ENCODE measurements at regions not wholly inside any gene's neighbourhood (a gene's known extent, or its start where the extent isn't known, plus 50 kb on each side); places are given as distances from the start of the nearest gene placed in this dataset.

GRCh38 chr4:188824553-188824952, 685.3 kb downstream of the TRIML1 start:
- H3K36me3 Mint-ChIP-seq (ENCODE audit: low read depth), result no peaks in the 10 kb centered on the region
- H3K4me1 Mint-ChIP-seq (ENCODE audit: low read depth), result no peaks in the 10 kb centered on the region
- no peaks in the 10 kb centered on the region for H3K27me3 Mint-ChIP-seq (ENCODE audit: insufficient read depth)
- no peak overlapping the region for H3K27ac Mint-ChIP-seq
- DNase-seq (ENCODE audit: low spot score), result no peak
- H3K9me3 Mint-ChIP-seq, result peaks cover 11% of the 10 kb centered on the region
- intact Hi-C loops (cut with micrococcal nuclease), result no loop called here
- H3K4me3 Mint-ChIP-seq, result no peak overlapping the region

- H3K27ac Mint-ChIP-seq, result no peak overlapping the region
- H3K4me1 Mint-ChIP-seq (ENCODE audit: low read depth), result no peaks in the 10 kb centered on the region
- H3K9me3 Mint-ChIP-seq, result peaks cover 11% of the 10 kb centered on the region
- H3K27me3 Mint-ChIP-seq (ENCODE audit: insufficient read depth), result no peaks in the 10 kb centered on the region
- intact Hi-C loops (cut with micrococcal nuclease), result no loop called here
- no peaks in the 10 kb centered on the region for H3K36me3 Mint-ChIP-seq (ENCODE audit: low read depth)
- no peak for DNase-seq (ENCODE audit: low spot score)
- H3K4me3 Mint-ChIP-seq, result no peak overlapping the region
Measured at GRCh38 chr4:188826393-188826792, 687.2 kb downstream of the TRIML1 start.

GRCh38 chr4:188839704-188840103, 700.5 kb downstream of the TRIML1 start:
- Mint-ChIP-seq H3K27me3 (ENCODE audit: insufficient read depth) (no peaks in the 10 kb centered on the region), H3K9me3 (no peaks in the 10 kb centered on the region), H3K4me1 (ENCODE audit: low read depth) (no peaks in the 10 kb centered on the region), H3K4me3 (no peak overlapping the region), H3K36me3 (ENCODE audit: low read depth) (no peaks in the 10 kb centered on the region), H3K27ac (no peak overlapping the region)
- DNase-seq (ENCODE audit: low spot score), result no peak
- intact Hi-C loops (cut with micrococcal nuclease), result no loop called here

- no peak for DNase-seq (ENCODE audit: low spot score)
- peaks cover 6% of the 10 kb centered on the region for H3K9me3 Mint-ChIP-seq
- intact Hi-C loops (cut with micrococcal nuclease), result no loop called here
Measured at GRCh38 chr4:188841523-188841922, 702.3 kb downstream of the TRIML1 start.

GRCh38 chr4:188854436-188854835, 715.2 kb downstream of the TRIML1 start:
- DNase-seq (ENCODE audit: low spot score), result no peak
- H3K27me3 Mint-ChIP-seq (ENCODE audit: insufficient read depth), result no peaks in the 10 kb centered on the region
- no peak overlapping the region for H3K4me3 Mint-ChIP-seq
- intact Hi-C loops (cut with micrococcal nuclease), result no loop called here
- H3K27ac Mint-ChIP-seq, result no peak overlapping the region
- no peaks in the 10 kb centered on the region for H3K4me1 Mint-ChIP-seq (ENCODE audit: low read depth)
- H3K9me3 Mint-ChIP-seq, result peaks cover 19% of the 10 kb centered on the region
- no peaks in the 10 kb centered on the region for H3K36me3 Mint-ChIP-seq (ENCODE audit: low read depth)

More at GRCh38 chr4:188841523-188841922, 702.3 kb downstream of the TRIML1 start:
- Mint-ChIP-seq H3K36me3 (ENCODE audit: low read depth) (no peaks in the 10 kb centered on the region), H3K4me1 (ENCODE audit: low read depth) (no peaks in the 10 kb centered on the region), H3K27me3 (ENCODE audit: insufficient read depth) (no peaks in the 10 kb centered on the region), H3K27ac (no peak overlapping the region), H3K4me3 (no peak overlapping the region)

- H3K9me3 Mint-ChIP-seq, result peaks cover 3% of the 10 kb centered on the region
Measured at GRCh38 chr4:188858696-188859095, 719.5 kb downstream of the TRIML1 start.

GRCh38 chr4:188864741-188865140, 725.5 kb downstream of the TRIML1 start:
- Mint-ChIP-seq H3K27ac (no peak overlapping the region), H3K4me3 (no peak overlapping the region), H3K36me3 (ENCODE audit: low read depth) (no peaks in the 10 kb centered on the region), H3K4me1 (ENCODE audit: low read depth) (no peaks in the 10 kb centered on the region), H3K9me3 (peaks cover 12% of the 10 kb centered on the region), H3K27me3 (ENCODE audit: insufficient read depth) (no peaks in the 10 kb centered on the region)
- no peak for DNase-seq (ENCODE audit: low spot score)
- intact Hi-C loops (cut with micrococcal nuclease), result no loop called here

More at GRCh38 chr4:188858696-188859095, 719.5 kb downstream of the TRIML1 start:
- Mint-ChIP-seq H3K4me1 (ENCODE audit: low read depth) (no peaks in the 10 kb centered on the region), H3K27ac (no peak overlapping the region), H3K4me3 (no peak overlapping the region), H3K36me3 (ENCODE audit: low read depth) (no peaks in the 10 kb centered on the region), H3K27me3 (ENCODE audit: insufficient read depth) (no peaks in the 10 kb centered on the region)
- intact Hi-C loops (cut with micrococcal nuclease), result no loop called here
- DNase-seq (ENCODE audit: low spot score), result no peak

GRCh38 chr4:188867796-188868195, 728.6 kb downstream of the TRIML1 start:
- peaks cover 26% of the 10 kb centered on the region for H3K9me3 Mint-ChIP-seq
- H3K4me3 Mint-ChIP-seq, result no peak overlapping the region
- no peak for DNase-seq (ENCODE audit: low spot score)
- H3K4me1 Mint-ChIP-seq (ENCODE audit: low read depth), result no peaks in the 10 kb centered on the region
- no peaks in the 10 kb centered on the region for H3K36me3 Mint-ChIP-seq (ENCODE audit: low read depth)
- no peak overlapping the region for H3K27ac Mint-ChIP-seq
- H3K27me3 Mint-ChIP-seq (ENCODE audit: insufficient read depth), result no peaks in the 10 kb centered on the region
- intact Hi-C loops (cut with micrococcal nuclease), result no loop called here

GRCh38 chr4:188869581-188869980, 730.3 kb downstream of the TRIML1 start:
- H3K4me3 Mint-ChIP-seq, result no peak overlapping the region
- intact Hi-C loops (cut with micrococcal nuclease), result no loop called here

GRCh38 chr4:188872809-188873208, 733.6 kb downstream of the TRIML1 start:
- DNase-seq (ENCODE audit: low spot score), result no peak
- Mint-ChIP-seq H3K4me3 (no peak overlapping the region), H3K27ac (no peak overlapping the region), H3K36me3 (ENCODE audit: low read depth) (no peaks in the 10 kb centered on the region), H3K4me1 (ENCODE audit: low read depth) (no peaks in the 10 kb centered on the region), H3K27me3 (ENCODE audit: insufficient read depth) (no peaks in the 10 kb centered on the region), H3K9me3 (peaks cover 20% of the 10 kb centered on the region)
- intact Hi-C loops (cut with micrococcal nuclease), result no loop called here

More at GRCh38 chr4:188869581-188869980, 730.3 kb downstream of the TRIML1 start:
- no peak overlapping the region for H3K27ac Mint-ChIP-seq
- DNase-seq (ENCODE audit: low spot score), result no peak
- peaks cover 20% of the 10 kb centered on the region for H3K9me3 Mint-ChIP-seq
- no peaks in the 10 kb centered on the region for H3K27me3 Mint-ChIP-seq (ENCODE audit: insufficient read depth)
- no peaks in the 10 kb centered on the region for H3K4me1 Mint-ChIP-seq (ENCODE audit: low read depth)
- H3K36me3 Mint-ChIP-seq (ENCODE audit: low read depth), result no peaks in the 10 kb centered on the region

- DNase-seq (ENCODE audit: low spot score), result no peak
- no peaks in the 10 kb centered on the region for H3K27me3 Mint-ChIP-seq (ENCODE audit: insufficient read depth)
- H3K36me3 Mint-ChIP-seq (ENCODE audit: low read depth), result no peaks in the 10 kb centered on the region
- intact Hi-C loops (cut with micrococcal nuclease), result no loop called here
- no peak overlapping the region for H3K4me3 Mint-ChIP-seq
- H3K4me1 Mint-ChIP-seq (ENCODE audit: low read depth), result no peaks in the 10 kb centered on the region
- peaks cover 11% of the 10 kb centered on the region for H3K9me3 Mint-ChIP-seq
- no peak overlapping the region for H3K27ac Mint-ChIP-seq
Measured at GRCh38 chr4:188876881-188877280, 737.6 kb downstream of the TRIML1 start.

GRCh38 chr4:188879598-188879997, 740.4 kb downstream of the TRIML1 start:
- H3K27me3 Mint-ChIP-seq (ENCODE audit: insufficient read depth), result no peaks in the 10 kb centered on the region
- intact Hi-C loops (cut with micrococcal nuclease), result no loop called here
- peaks cover 9% of the 10 kb centered on the region for H3K9me3 Mint-ChIP-seq
- H3K27ac Mint-ChIP-seq, result no peak overlapping the region
- no peak for DNase-seq (ENCODE audit: low spot score)
- H3K4me1 Mint-ChIP-seq (ENCODE audit: low read depth), result no peaks in the 10 kb centered on the region
- H3K36me3 Mint-ChIP-seq (ENCODE audit: low read depth), result no peaks in the 10 kb centered on the region
- no peak overlapping the region for H3K4me3 Mint-ChIP-seq

- Mint-ChIP-seq H3K27ac (no peak overlapping the region), H3K27me3 (ENCODE audit: insufficient read depth) (no peaks in the 10 kb centered on the region), H3K9me3 (peaks cover 10% of the 10 kb centered on the region), H3K36me3 (ENCODE audit: low read depth) (no peaks in the 10 kb centered on the region), H3K4me1 (ENCODE audit: low read depth) (no peaks in the 10 kb centered on the region), H3K4me3 (no peak overlapping the region)
- intact Hi-C loops (cut with micrococcal nuclease), result no loop called here
- DNase-seq (ENCODE audit: low spot score), result no peak
Measured at GRCh38 chr4:188887905-188888304, 748.7 kb downstream of the TRIML1 start.

- H3K27ac Mint-ChIP-seq, result no peak overlapping the region
- H3K27me3 Mint-ChIP-seq (ENCODE audit: insufficient read depth), result no peaks in the 10 kb centered on the region
- H3K4me3 Mint-ChIP-seq, result no peak overlapping the region
- intact Hi-C loops (cut with micrococcal nuclease), result no loop called here
- H3K9me3 Mint-ChIP-seq, result peaks cover 9% of the 10 kb centered on the region
- no peaks in the 10 kb centered on the region for H3K4me1 Mint-ChIP-seq (ENCODE audit: low read depth)
- no peaks in the 10 kb centered on the region for H3K36me3 Mint-ChIP-seq (ENCODE audit: low read depth)
- no peak for DNase-seq (ENCODE audit: low spot score)
Measured at GRCh38 chr4:188892837-188893236, 753.6 kb downstream of the TRIML1 start.

All from activated T-helper 1 cell treated with anti-CD3 and anti-CD28 coated beads, Interleukin-12 subunit alpha, Interleukin-12 subunit beta, Interleukin-2, Interleukin-4 antibody, amounts not matched to agents 30 ng/mL and 10 ng/mL and 1 ng/mL, durations not matched to agents 14 hours and 24 hours and 36 hours (primary cell).